ENCODE measurements at regions not wholly inside any gene's neighbourhood (a gene's known extent, or its start where the extent isn't known, plus 50 kb on each side); places are given as distances from the start of the nearest gene placed in this dataset.

DNA sequence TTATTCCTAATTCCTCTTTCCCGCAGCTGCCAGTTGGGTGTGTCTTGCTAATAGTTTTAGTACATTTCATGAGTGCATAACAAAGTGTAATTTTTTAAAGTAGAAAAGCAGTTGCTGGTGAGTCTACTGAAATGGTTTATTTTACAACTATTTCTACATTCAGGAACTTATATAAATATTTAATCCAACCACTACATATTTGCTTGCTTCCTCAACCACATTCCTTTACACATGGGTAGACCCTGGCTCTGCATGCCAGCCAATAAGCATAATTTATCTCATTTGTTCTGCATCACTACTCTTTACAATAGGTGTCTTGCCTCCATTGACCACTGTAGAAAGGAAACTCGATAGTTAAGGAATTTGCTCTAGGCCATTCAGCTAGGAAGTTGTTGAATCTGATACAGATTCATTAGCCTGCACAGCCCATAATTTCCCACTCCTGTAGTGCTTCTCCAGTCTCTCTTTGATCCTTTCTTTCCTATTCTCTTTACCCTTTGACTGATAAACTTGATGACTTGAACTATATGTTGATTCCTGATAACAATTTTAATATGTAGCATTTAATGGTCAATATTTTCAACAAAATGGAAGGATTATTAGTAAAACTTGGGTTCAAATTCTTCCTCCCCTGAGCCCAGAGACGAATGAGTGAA is 342.5 kb upstream of the ACTBL2 start:
- no peak for DNase-seq

DNA sequence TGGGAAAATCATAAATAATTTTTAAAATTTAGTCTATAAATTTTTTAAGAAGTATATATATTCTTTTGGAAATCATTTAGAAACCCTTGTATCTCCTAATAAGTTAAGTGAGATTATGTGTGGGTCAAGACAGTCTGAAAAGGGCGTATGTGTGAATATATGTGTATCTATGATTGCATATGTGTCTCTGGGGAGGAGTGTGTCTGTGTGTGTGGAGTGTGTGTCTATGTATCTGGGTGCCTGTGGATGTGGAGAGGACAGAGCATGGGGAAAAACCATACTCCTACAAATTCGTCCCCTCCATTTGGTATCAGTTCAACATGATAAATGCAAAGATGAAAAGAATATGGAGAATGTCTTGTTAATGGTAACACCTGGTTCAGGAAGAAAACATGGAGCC is 342.0 kb upstream of the ACTBL2 start:
- DNase-seq = no peak

DNA sequence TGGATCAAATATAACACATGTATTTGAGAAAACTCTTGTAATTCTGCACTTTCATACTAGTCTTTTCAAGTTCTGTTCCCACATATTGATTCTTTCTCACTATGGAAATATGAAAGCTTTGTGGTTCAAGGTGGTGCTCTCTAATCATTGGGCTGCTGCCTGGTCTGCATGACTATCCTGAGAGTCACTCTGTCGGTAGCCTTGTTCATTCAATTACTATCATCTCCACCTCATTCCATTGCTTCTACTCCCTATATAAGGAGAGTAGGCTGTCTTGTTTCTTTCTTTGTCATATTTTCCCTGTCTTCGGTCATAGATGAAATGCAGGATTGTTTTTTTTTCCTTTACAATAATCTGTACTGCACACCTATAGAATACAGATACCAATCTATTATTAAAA is 341.4 kb upstream of the ACTBL2 start:
- DNase-seq = no peak

DNA sequence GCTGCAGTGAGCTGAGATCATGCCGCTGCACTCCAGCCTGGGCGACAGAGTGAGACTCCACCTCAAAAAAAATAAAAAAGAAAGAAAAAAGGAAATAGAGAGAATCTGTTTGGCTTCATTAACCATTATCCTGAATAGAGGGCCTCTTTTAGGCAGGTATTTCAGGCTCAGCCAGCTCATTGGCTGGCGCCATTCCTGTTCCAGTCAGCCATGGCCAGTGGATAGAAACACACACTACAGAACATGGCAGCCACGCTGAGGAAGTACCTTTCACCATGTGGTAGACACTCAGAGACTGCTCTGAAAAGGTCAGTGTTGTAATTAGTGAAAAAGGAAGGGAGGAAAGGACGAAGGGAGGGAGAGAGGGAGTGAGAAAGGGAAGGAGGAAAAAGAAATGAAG is 340.0 kb upstream of the ACTBL2 start:
- DNase-seq = no peak

DNA sequence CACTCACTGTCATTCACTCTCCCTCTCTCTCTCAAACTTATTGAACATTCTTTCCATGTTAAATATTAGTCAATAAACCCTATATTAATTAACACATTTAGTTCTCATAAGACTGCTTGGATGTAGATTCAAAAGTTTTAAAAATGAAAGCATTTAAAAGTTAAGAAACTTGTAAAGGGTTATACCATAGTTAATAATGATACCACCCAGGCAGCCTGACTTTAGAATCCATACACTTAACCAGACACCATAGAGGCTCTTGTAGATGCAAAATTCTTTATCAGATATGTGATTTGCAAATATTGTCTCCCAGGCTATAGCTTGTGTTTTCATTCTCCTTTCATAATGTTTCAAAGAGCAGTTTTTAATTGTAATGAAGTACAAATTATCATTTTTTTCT is 335.8 kb upstream of the ACTBL2 start:
- no peak for DNase-seq

DNA sequence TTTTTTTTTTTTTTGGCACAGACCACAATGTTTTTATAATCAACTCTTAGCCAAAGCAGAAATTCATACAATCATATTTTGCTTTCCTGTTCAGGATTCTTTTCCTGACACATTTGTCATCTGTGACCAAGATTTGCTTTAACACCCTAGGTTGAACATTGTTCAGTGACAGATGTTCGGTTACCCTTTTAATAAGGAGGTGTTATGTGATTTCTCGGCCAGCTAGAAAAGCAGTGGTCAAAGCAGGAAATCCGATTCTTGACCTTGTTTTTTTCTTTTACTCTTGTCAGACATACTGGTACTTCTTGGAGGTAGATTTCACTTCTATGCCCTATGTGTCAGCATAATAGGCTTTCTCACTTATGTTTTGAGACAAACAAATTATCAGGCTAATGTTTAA is 335.3 kb upstream of the ACTBL2 start:
- no peak for DNase-seq

DNA sequence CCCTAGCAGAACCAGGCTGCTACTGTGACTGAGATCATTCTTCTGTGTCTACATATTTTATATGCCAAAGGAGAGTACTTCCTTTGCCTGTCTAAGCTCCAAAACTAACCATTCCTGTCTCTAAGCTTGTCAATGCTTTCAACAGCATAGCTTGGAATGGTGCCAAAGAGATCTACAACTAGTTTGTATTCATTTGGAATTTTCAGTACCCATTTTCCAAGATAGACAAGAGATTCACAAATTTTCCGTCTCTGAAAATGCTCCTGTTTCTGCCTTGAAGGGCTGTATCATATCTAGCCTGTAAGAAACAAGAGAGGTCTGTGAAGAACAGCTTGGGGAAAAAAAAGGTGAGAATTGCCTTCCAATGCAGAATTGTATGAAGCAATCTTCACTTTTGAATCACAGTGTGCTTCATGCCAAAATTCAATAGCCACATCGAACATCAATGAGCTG is 334.4 kb upstream of the ACTBL2 start:
- no peak for DNase-seq

DNA sequence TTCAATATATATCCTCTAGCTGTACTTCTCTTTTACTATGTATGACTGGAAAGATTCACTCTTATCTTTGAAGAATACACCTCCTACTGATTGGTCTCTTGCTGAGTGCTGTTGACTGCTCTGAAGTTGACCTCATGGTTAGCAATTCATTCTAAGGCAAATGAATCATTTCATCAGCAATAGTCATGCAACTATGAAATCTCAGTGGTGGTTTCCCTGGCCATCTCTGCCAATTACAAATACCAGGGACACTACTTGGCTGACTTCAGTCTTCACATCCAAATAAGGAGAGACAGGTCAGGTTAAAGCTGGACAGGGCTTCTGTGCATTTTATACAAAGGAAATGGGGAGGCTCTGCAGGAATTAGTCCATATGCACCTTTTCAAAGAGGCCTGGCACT is 333.5 kb upstream of the ACTBL2 start:
- DNase-seq = no peak

DNA sequence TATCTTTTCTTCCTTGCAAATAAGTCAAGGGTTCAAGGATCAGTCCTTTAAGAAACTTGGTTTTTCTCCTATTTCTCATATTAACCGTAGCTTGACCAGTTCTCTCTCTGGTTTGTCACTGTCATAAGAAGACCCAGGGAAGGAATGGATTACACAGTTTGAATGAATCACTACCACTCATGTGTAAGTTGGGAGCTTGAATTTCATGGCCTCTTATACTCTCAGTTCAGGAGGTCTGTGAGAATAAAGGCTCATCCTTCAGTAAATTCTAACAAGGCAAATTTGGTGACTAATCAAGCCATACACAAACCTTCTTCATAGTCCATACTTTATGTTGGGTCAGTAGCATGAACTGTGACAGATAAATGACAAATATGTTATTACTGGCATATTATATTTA is 323.1 kb upstream of the ACTBL2 start:
- no peak for DNase-seq

DNA sequence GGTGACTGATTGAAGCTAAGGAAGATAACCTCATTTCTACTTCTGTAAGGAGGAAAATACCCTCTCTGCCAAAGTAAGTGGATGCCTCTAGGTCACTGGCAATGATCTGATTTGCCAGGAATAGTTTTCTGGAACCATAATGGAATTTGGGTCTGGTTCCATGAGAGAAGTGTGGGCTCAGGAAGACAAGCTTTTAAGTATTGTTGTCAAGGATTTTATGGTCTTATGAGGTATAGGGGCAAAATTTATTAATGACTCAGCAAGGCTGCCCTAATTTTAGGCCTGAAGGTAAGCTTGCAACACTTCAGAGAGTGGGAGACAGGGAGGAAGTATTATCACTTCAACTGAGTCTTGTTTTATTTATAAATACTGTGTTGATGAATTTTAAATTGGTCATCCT is 322.6 kb upstream of the ACTBL2 start:
- no peak for DNase-seq

DNA sequence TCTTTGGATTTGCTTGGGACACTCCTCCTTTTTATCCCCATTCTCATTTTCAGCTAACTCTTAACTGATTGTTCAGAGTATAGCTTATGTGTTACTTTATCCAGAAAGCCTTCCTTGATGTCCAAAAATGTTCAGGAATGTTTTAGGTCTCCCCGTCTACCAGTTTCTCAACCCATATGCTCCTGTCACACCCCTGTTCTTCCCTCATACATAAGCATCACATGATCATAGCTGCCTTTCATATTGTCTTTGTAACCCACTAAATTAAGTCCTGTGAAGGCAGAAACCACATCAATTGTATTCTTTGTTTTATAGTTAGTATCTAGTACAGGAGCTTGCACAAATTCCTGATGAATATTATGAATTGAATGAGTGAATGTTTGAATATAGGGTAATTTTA is 321.9 kb upstream of the ACTBL2 start:
- DNase-seq = no peak

DNA sequence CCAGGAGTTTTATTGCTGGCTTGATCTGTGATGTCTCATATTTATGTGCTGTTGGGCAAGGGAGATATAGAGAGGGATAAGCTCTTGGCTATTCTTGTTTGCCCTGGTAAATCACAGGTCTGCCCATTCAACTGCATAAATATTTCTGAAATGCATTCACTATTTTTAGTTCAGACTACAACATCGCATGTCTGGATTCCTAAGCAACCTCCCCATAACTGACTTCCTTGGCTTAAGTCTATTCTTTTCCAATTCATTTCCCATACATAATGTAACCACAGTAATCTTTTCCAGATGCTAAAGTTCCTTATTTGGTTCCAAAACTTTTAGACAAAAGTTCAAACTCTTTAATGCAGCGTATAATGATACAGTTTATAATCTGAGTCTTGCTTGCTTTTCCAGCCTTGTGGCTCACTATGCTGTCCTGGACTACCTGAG is 321.4 kb upstream of the ACTBL2 start:
- DNase-seq = no peak

DNA sequence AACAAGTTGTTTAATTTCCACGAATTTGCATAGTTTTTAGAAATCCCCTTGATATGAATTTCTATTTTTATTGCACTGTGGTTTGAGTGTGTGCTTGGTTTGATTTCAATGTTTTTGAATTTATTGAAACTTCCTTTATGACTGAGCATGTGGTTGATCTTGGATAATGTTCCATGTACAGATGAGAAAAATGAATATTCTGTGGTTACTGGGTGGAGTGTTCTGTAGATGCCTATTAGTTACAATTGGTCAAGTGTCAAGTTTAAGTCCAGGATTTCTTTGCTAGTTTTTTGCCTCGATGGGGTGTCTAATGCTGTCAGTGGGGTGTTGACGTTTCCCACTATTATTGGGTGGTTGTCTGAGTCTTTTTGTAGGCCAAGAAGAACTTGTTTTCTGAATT is 319.5 kb upstream of the ACTBL2 start:
- no peak for DNase-seq

DNA sequence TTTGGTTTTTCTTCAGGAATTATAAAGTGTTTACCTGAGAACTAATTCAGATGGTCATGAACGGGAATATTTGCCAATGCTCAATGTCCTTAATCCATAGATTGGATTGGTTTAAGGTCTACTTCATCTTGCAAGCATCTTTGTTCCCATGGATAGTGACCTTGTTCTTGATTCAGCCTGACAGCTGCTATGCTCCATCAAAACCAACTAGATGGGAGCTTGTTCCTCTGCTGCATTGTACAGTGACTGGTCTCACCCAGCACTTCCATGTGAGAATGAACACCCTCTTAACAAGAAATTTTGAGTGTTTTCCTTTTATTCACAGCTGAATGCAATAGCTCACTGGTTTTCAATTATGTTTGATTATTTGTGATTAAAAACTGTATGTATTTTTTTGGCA is 312.6 kb upstream of the ACTBL2 start:
- DNase-seq = no peak

DNA sequence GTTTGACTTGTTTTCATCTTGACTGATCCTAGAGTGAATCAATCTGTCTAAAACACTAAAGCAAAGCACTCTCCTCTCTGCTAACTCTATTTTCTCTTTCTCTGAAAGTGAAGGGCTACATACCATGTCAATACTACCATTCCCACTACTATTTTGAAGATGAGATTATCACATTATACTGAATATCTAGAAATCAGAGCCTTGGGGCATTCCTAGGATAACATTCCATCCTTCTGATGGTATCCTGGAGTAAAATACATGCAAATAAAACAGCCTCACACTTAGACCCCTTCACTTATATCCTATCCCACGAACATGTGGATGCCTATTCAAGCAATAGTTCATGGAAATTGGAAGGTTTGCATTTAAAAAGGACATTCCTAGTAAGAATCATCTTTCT is 309.3 kb upstream of the ACTBL2 start:
- DNase-seq = no peak

DNA sequence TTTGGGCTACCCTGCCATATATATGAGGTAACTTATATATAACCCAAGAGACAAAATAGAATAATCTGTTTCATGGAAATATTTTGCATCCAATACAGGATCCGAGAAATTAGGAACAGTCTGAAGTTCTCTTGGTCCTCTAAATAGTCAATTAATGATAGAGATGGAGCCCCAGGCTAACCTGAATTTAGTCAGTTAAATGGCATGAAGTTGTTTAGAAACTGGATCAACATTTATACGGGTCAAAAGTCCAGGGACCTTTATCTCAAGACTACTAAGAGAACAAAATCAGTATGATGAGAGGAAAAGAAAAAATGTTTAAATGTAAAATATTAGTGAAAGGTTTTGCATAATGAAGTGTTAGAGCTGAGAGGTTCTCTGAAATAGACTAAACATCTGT is 303.3 kb upstream of the ACTBL2 start:
- no peak for DNase-seq

DNA sequence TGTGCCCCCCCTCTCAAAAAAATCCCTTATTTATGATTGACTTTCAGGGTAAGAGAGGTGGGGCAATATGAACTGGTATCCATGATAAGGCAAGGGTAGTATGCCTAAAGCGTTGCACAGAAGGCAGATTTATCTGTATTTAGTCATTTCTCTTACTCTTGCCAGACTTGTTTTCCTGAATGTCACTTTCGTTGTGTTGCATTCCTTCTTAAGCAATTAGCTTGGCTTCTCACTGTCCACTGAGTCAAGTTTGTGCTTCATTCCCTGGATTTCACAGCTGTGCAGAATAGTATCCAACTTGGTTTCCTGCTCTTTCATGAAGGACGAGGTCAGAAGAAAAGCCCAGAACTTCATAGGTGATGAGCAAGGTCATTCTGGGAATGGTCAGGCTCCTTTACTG is 301.5 kb upstream of the ACTBL2 start:
- no peak for DNase-seq

DNA sequence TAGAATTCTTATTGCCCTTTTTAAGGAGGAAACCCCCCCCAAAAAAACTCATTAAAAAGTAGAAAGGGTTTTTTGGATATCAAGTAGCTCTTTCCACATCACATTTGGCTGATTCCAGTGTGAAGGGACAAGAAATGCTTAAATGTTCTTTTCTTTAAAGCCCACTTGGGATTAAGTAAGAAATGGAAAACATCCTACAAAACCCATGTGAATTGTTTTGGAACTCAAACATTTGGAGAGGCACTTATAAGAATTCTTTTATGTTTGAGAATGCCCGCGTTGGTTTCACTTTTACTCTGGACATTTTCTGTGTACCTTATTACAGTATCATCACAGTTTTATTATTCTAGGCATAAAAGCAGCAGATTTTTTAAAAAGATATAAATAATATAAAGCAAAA is 301.1 kb upstream of the ACTBL2 start:
- DNase-seq = no peak

DNA sequence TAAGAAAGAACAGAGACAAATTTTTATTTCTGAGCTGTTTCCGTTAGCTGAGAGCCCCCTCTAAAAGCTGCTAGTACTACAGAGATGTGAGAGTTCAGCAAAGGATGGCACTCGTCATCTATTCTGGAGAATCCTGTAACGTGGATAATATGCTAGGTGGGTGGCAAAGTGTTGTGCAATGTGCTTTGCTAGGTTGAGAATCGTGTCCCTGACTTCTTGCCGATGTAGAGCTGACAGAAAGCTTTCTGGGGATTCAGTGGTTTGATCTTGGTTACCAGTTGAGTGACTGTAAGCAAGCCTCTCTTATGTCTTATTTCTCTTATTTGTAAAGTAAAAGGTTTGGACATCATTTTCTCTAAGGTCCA is 298.3 kb upstream of the ACTBL2 start:
- no peak for DNase-seq

DNA sequence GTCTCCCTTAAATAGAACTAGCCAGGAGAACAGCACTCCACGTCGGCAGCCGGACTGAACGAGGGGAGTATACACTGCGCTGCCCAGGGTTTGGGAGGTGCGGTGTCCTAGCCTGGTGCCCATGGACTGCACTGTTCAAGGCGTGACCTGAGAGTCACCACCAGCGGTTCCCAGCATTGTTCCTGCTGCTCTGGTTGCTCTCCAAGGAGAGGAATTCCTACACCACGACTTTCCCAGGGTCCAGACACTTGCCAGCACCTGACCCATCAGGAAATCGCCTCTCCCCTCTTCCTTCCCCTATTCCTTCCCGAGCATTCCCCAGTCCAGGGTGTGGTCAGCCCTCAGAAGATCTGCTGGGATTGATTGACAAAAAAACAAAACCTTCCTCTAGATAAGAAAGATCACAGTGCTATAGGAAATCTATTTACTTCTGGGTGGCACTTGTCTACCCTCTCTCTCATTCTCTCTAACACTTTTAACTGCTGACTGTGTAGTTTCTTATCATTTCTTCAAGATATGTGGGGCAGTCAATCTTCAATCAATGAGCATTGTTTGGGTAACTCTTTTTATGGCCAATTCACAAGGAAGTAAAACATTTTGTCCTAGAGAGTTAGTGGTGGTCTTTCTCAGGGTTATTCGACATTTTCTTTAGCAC is 297.8 kb upstream of the ACTBL2 start:
- DNase-seq = no peak

DNA sequence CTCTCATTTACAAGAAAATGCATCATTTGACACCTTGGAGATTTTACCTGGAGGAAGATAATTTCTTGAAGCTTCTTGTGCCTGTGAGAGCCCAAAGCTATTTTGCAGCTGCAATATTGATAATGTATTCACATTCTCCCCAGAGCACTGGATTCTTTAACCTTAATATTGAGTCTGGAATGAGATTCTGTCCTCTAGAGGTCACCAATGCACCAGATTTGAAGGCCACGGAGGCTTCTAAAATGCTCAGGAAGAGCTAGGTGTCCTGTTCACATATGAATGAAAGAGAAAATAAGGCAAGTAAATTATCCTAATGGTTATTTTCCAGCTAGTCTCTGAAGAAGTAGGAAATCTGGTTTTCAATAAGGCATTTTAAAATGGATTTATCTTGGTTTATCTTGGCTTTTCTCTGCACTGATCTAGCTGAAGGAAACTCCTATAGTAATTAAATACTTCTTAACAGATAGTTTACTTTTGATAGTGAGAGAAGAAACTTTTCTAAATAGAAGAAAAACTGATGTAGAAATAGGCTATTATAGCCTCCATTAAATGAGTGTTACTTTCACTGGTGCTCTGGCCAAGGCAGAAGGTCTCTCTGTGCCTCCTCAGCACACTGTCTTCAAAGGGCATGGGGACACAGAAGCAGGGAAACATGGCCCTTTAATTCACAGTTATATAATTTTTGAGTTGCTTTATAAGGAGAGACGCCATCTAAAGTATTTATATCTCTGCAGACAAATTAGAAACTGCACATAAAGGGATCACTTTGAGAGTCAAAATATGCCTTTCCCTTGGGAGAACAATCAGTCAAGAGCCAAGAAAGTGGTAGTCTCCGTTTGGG is 297.0 kb upstream of the ACTBL2 start:
- DNase-seq = peak; percentile 50

DNA sequence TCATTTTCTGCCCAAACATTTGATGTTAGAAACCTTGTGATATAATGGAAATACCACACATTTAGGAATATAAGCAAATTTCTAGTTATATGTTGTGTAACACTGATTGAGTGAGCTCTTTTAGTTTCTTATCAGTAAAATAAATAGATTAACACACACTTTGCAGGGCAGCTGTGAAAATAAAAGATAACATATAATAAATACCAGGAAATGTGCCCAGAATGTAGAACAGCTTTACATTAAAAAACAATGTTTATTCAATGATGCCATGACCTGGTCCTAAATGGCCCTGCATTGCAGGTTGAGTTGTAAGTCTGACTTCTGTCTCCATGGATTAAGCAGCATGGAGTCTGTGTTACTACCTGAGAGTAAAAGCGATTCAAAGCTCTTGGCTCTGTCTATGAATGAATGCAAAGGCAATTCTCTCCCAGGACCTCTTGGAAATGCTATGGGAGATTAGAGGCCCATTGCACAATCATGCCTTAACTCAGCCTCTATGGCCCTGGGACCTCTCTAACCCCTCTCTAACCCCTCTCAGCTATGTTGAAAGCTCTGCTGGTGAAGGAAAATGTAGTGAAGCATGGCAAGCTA is 296.0 kb upstream of the ACTBL2 start:
- no peak for DNase-seq

DNA sequence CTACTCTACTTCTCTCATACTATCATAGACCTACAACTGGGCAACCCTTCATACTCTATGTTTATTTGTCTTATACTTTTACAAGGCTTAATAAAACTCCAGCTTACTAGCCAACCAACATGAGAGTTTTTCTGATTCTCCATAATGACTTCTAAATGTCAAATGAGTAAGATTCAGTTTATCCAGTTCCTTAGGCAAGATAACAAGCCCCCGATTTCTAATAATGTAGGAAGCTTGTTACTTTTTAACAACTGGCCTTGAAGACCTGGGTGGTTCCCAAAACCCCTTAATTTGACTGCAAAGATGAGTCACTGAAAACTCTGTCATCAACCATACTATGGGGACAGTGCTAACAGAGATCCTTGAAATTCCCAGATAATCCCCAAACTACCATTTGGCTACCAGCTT is 294.6 kb upstream of the ACTBL2 start:
- DNase-seq = no peak

DNA sequence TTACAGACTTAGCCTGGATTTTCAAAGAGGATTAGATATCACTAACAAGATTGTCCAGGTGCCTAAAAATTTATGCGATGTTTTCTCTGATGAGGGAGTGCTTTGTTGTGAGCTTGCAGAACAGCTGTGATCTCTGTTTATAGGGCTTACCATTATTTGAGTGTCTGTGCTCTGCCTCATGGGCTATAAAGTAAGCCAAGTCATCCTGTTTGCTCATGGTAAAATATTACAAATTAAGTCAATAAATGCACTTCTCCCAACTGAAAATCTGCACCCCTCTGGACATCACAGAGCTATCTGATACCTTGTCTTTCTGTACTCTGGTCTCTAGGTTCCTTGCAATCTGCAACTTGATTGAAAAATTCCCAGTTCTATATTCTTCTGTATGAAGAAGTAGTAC is 293.4 kb upstream of the ACTBL2 start:
- DNase-seq = peak; percentile 23

Data from NCI-H2171 treated with DMSO at 0.1 percent for 48 hours (cell line).